Fibroblast of peridontal ligament (primary cell): ENCODE measurements at regions not wholly inside any gene's neighbourhood (a gene's known extent, or its start where the extent isn't known, plus 50 kb on each side); places are given as distances from the start of the nearest gene placed in this dataset.
A peak's percentile ranks its signal among the peaks of the same experiment; 100 is the strongest.

Experiments used
- DNase-seq: peaks from one replicate; pipeline ENCODE4 v3.0.0-alpha.2; 2010; ENCODE audit errors: extremely low read depth

DNA sequence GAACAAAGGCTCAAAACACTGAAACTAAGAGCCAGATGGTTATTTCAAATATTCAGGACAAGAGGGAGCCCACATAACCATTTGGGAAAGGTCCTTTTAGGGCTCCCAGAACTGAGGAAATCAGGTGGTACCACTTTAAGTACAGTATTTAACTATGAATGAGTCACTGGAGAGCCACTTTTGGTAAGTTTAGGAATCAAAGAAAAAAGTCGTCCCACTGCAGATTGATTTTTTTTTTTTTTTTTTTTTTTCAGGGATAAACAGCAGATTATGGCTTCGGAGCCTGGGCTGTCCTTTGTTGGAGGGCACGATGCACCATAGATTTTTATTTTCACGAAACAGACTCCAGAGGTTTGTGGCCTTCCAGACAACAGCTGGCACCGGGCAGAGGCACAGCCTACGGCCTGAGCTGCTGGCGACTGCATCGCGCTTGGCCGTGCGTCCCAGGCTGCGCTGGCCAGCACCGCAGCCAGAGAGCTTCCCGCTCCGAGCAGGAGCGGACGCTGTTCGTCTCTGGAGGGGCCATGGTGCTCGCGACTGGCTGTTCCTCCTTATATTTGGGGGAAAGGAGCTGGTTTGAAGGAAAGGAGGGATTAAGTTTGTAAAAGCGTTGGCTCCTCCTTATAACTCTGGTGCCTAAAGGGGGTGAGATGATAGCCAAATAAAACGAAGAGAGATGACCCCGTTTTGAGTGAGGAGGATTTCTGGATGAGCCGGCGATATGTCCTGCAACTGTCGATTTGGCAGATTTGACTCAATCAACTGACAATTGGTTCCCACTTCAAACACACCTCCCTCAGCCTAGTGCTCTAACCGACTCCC, 152.9 kb upstream of the GOLIM4 start:
- DNase-seq: peak; percentile 27

GRCh38 chr3:168241156-168241555, 145.4 kb upstream of the GOLIM4 start:
- DNase-seq: no peak

GRCh38 chr3:168239287-168239686, 143.6 kb upstream of the GOLIM4 start:
- DNase-seq: no peak

DNA sequence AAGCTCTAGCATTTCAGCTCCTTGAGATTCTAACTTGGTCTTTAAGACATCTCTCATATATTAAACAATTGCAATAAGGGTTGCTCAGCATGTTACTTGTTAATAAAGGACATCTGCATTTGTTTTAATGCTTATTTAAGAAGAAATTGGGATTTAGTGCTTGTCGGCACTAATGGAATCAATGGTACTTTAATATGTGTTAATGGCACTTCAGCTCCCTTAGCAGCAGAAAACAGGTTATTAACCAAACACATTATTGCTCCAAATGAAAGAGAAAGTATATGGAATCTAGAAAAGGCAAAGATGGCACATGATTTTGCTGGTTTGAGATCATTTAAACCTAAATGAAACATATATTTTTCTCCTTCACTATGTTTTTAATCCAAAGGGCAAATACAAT, 137.3 kb upstream of the GOLIM4 start:
- no peak for DNase-seq

GRCh38 chr3:168223085-168223484, 127.4 kb upstream of the GOLIM4 start:
- no peak for DNase-seq

DNA sequence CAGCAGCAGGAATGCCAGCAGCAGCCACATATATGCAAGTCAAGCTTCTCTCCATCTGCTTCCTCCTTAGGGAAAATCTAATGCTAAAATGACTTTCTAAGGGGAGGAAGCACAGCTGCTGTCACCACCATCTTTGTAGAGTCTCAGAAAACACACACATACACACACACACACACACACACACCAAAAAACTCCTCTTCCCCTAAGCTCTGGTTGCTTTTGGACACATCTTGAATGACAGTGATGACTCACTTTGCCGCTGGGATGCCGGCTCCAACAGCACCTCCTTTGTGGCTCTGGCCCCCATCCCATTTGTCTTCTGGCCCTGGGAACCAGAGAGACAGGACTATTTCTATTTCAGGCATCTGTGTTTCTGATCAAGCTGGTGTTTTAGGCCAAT, 124.8 kb upstream of the GOLIM4 start:
- DNase-seq: no peak

- no peak for DNase-seq
Measured at GRCh38 chr3:168219530-168219929, 123.8 kb upstream of the GOLIM4 start.

GRCh38 chr3:168218600-168218999, 122.9 kb upstream of the GOLIM4 start:
- no peak for DNase-seq

- DNase-seq: no peak
Measured at GRCh38 chr3:168216851-168217250, 121.1 kb upstream of the GOLIM4 start.

DNA sequence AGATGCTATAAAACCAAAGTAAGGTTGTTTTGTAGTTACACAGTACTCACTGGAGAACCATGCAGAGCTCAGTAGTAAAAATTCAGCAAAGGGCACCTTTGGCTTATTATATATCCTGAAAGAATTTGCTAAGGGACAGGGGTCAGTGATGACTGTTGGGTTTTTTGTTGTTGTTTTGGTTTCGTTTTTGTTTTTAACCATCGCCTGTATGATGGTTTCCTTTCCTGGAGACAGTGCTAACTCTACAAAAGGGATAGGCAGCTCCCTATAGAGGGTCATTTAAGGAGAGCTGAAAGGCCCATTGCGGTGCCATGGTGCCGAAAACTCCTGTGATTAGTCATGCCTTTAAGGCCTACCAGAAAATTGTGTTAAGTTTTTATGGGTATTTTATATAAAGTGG, 118.2 kb upstream of the GOLIM4 start:
- peak; percentile 5 for DNase-seq

DNA sequence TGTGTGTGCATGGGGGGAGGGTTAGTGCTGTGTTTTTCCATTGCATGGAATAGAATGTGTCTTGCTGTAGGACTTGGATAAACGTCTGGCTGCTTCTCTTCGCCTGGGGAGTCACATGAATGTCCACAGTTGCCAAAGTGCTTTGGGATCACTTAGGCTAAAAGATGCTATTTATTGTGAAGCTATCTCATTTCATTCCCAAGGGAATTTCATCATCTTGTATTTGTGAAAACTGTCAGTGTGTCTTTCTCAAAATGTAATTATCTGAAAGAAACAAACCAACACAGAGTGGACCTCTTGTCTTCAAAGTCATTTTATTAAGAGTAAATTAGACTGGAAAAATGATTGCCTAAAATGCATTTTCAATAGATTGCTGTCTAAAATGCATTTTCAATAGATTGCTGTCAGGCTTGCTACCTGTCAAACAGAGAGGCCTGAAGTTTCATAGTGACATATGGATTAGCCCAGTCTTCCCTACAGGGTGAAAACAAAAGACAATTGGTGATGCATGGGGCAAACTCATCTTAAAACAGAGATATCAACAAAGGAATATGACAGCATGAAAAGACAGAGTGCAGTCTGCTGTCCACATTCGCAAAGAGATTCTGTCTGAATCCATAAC, 117.1 kb upstream of the GOLIM4 start:
- peak; percentile 13 for DNase-seq

GRCh38 chr3:168205451-168205850, 109.7 kb upstream of the GOLIM4 start:
- DNase-seq: no peak

- no peak for DNase-seq
Measured at GRCh38 chr3:168197162-168197561, 101.4 kb upstream of the GOLIM4 start.

GRCh38 chr3:168191856-168192255, 96.1 kb upstream of the GOLIM4 start:
- DNase-seq: no peak

DNA sequence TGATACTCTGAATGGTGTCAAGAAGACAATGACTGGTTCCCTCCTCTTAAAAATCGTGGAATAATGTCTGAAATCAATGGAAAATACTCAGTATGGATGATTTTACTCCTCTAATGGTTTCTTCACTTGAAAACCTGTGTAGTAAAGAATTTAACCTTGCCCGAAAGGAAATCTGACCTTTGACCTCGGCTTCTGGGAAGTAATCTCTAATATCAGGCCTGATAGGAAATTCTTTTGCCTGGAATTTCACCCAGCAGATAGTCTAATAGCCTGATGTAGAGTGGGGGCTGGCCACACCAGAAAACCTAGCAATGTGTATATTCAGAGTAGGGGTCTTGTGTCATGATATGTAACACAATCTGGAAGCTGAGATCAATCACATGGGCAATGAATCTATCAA, 91.5 kb upstream of the GOLIM4 start:
- no peak for DNase-seq

DNA sequence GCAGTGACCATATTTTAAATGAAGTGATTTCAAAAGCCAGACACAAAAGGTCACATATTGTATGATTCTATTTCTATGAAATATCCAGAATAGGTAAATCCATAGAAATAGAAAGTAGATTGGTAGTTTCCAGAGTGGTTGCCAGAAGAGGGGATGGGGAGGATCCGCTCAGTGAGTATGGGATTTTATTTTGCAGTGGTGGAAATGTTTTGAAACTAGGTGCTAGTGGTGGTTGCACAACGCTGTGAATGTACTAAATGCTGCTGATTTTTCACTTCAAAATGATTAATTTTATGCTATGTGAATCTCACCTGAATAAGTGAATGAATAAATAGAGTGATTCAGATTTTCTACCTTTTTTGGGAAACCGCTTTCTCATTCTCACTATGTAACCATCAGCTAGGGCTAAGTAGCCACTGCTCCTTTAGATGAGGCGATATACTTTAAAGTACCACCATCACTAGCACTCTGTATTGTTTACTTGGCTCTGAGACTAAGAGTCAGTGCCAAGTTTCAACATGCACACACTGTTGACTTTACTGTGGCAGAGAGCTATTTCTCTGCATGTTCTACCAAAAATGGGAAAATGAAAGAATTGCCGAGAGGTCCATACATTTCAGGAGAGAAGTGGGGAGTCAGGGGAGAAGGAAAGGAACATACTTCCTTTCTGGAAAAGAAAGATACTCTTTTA, 90.7 kb upstream of the GOLIM4 start:
- peak; percentile 20 for DNase-seq

- no peak for DNase-seq
Measured at GRCh38 chr3:168183774-168184173, 88.0 kb upstream of the GOLIM4 start.

DNA sequence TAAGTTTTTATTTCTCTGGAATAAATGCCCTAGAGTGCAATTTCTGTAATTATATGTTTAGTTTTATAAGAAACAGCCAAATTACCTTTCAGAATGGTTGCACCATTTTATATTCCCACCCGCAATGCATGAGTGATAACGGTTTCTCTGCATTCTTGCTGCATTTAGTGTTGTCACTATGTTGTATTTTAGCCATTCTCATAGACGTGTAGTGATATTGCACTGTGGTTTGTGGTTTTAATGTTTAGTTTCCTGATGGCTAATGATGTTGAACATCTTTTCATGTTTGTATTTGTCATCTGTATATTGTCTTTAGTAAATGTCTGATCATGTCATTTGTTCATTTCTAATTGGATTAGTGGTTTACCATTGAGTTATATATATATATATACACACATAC, 73.0 kb upstream of the GOLIM4 start:
- no peak for DNase-seq

DNA sequence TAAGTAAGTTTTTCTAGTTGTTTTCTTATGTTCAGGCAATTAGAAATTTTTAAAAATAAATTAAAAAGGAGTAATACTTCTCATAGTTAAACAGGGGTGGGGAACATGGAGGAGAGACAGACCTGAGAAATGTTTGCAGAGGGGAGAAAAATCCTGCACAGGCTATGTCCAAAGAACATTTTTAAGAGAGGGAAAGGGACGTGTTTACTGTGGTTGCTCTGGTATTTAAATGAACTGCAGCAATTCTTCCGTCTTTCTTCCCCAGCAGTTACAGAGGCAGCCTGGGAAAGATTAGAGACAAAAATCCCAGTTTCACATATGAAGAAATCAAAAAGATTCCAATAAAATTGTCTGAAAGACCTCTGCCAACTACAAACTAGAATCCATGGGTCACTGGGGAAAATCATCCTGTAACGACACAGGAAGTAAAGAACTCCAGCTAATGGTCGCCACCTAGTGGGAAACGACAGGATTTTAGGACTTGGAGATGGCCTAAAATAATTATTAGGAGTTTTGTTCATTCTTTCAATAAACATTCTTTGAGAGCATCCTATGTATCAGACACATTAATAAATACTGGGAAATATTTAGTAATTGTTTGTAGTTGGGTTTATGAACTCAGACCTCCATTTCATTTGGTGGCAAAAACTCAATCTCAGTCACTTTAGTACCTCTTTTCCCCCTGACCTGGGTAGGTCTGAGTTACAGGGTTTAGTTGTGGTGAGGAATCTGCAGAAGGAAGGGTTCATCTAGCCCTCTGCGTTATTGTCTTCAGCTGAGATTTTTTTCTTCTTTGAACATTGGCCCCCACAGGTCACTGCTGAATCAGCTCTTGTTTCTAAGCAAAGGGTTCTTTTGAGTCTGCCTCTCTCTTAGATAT, 69.9 kb upstream of the GOLIM4 start:
- DNase-seq: peak; percentile 93

GRCh38 chr3:168162172-168162571, 66.4 kb upstream of the GOLIM4 start:
- DNase-seq: peak; percentile 13

- DNase-seq: no peak
Measured at GRCh38 chr3:168161696-168162095, 66.0 kb upstream of the GOLIM4 start.

DNA sequence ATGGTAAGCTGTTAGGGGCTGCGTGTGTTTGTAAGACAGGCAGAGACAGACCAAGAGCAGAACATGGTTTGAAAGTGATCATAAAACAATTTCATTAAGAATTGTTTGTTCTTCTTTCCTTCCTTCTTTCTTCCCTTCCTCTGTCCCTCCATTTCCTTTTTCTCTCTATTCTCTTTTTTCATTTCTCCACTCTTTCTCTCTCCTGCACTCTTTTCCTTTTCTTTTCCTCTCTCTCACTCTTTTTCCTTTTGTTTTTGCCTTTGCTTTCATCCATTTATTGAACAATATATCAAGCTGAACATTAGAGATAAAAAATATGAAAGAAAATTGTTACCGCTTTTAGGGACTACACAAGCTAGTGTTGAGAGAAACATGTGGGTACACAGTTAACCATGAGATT, 62.2 kb upstream of the GOLIM4 start:
- no peak for DNase-seq
